ENCODE measurements at regions not wholly inside any gene's neighbourhood (a gene's known extent, or its start where the extent isn't known, plus 50 kb on each side); places are given as distances from the start of the nearest gene placed in this dataset.
A peak's percentile ranks its signal among the peaks of the same experiment; 100 is the strongest.

- no peaks in the 10 kb centered on the region for H3K9me3 ChIP-seq (ENCODE audit: control insufficient read depth, insufficient read depth, low read depth, low read length)
- no peaks in the 10 kb centered on the region for H3K27me3 ChIP-seq (ENCODE audit: control insufficient read depth, insufficient read depth, low read length)
- H3K4me1 ChIP-seq (ENCODE audit: control insufficient read depth, extremely low read depth, insufficient read depth, low read length) = no peaks in the 10 kb centered on the region
- H3K9ac ChIP-seq (ENCODE audit: insufficient read depth, low read length) = no peak overlapping the region
- H2AFZ ChIP-seq (ENCODE audit: low read length) = no peak overlapping the region
- no peaks in the 10 kb centered on the region for H4K20me1 ChIP-seq (ENCODE audit: control insufficient read depth, extremely low read depth, insufficient read depth, low read length)
- no peaks in the 10 kb centered on the region for H3K79me2 ChIP-seq (ENCODE audit: control insufficient read depth, insufficient read depth, low read length)
- no peak overlapping the region for H3K4me2 ChIP-seq (ENCODE audit: extremely low read depth, insufficient read depth, low read length)
- no peak overlapping the region for H3K4me3 ChIP-seq (replicated peaks in 1 of 4; ENCODE audit: control extremely low read depth in 1 of 4, insufficient read depth in 1 of 4, low read depth in 3 of 4, low read length in 4 of 4)
- TF ChIP-seq, protein P1, sequence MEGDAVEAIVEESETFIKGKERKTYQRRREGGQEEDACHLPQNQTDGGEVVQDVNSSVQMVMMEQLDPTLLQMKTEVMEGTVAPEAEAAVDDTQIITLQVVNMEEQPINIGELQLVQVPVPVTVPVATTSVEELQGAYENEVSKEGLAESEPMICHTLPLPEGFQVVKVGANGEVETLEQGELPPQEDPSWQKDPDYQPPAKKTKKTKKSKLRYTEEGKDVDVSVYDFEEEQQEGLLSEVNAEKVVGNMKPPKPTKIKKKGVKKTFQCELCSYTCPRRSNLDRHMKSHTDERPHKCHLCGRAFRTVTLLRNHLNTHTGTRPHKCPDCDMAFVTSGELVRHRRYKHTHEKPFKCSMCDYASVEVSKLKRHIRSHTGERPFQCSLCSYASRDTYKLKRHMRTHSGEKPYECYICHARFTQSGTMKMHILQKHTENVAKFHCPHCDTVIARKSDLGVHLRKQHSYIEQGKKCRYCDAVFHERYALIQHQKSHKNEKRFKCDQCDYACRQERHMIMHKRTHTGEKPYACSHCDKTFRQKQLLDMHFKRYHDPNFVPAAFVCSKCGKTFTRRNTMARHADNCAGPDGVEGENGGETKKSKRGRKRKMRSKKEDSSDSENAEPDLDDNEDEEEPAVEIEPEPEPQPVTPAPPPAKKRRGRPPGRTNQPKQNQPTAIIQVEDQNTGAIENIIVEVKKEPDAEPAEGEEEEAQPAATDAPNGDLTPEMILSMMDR (conservative IDR thresholded peaks at IDR 0.05 in 1 of 2, IDR thresholded peaks at IDR 0.05 in 1 of 2; ENCODE audit: low read depth in 1 of 2, low read length in 2 of 2) = no peak
- no peak for TF ChIP-seq EZH2 (IDR thresholded peaks at IDR 0.05; ENCODE audit: low read length, missing control alignments)
- no peaks in the 10 kb centered on the region for H3K36me3 ChIP-seq (ENCODE audit: control insufficient read depth, insufficient read depth, low read length)
- DNase-seq (ENCODE audit: low read depth in 2 of 2) = no peak
- no peak overlapping the region for H3K27ac ChIP-seq (ENCODE audit: insufficient read depth, low read length)
These were observed 291.0 kb upstream of the EPHA3 start for GRCh38 chr3:88816445-88816844.

DNA sequence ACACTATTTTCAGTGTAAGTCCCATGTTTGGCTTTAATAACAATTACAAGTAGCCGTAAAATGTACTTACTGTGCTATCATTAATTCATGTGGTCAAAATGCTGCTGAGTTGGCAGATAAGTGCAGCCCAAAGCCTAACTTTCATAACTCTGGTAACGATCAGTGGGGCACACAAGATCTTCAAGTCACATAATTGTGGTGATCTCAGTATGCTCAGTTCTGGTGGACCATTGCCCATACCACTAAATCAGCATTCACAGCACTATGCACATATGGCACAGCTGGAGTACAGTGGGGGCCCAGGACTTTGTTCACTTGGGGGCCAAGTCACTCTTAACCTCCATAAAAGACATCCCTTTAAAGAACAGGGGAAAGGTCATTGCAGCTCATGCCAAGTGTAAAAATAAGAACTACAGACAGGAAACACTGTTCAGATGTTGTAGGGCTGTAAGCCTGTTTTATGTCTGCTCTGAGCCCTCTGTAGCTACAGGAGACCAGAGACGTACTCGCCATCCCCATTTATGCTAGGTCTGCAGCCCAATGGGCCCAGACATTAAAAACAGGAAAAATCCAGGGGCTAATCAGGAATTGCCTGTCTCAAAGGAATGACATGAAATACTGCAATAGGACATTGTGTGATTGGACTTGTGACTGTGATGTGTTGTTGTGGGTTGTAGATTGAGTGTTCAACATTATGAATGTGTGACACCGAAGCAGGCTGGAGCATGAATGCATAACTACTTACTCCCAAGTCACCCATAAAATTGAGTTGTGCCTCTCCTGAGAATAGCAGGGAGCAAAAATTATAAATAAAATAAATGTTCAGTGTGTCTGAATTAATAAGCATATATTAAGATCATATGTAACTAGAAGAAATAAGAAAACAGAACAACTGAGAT lies 282.5 kb upstream of the EPHA3 start:
- Histone ChIP-seq H3K79me2 (ENCODE audit: control insufficient read depth, insufficient read depth, low read length) (no peaks in the 10 kb centered on the region), H3K9me3 (ENCODE audit: control insufficient read depth, insufficient read depth, low read depth, low read length) (no peaks in the 10 kb centered on the region), H3K4me2 (ENCODE audit: extremely low read depth, insufficient read depth, low read length) (no peak overlapping the region), H3K36me3 (ENCODE audit: control insufficient read depth, insufficient read depth, low read length) (no peaks in the 10 kb centered on the region), H3K27me3 (ENCODE audit: control insufficient read depth, insufficient read depth, low read length) (no peaks in the 10 kb centered on the region), H3K27ac (ENCODE audit: insufficient read depth, low read length) (no peak overlapping the region), H3K4me1 (ENCODE audit: control insufficient read depth, extremely low read depth, insufficient read depth, low read length) (no peaks in the 10 kb centered on the region), H3K9ac (ENCODE audit: insufficient read depth, low read length) (no peak overlapping the region), H3K4me3 (replicated peaks in 1 of 4; ENCODE audit: control extremely low read depth in 1 of 4, insufficient read depth in 1 of 4, low read depth in 3 of 4, low read length in 4 of 4) (no peak overlapping the region), H4K20me1 (ENCODE audit: control insufficient read depth, extremely low read depth, insufficient read depth, low read length) (no peaks in the 10 kb centered on the region), H2AFZ (ENCODE audit: low read length) (no peak overlapping the region)
- no peak for TF ChIP-seq EZH2 (IDR thresholded peaks at IDR 0.05; ENCODE audit: low read length, missing control alignments)
- TF ChIP-seq, protein P1 (conservative IDR thresholded peaks at IDR 0.05 in 1 of 2, IDR thresholded peaks at IDR 0.05 in 1 of 2; ENCODE audit: low read depth in 1 of 2, low read length in 2 of 2) = no peak
- peak; percentile 16 to 18 for DNase-seq (ENCODE audit: low read depth in 2 of 2)

- H2AFZ ChIP-seq (ENCODE audit: low read length) = no peak overlapping the region
- no peak overlapping the region for H3K4me3 ChIP-seq (replicated peaks in 1 of 4; ENCODE audit: control extremely low read depth in 1 of 4, insufficient read depth in 1 of 4, low read depth in 3 of 4, low read length in 4 of 4)
- TF ChIP-seq, protein P1 (conservative IDR thresholded peaks at IDR 0.05 in 1 of 2, IDR thresholded peaks at IDR 0.05 in 1 of 2; ENCODE audit: low read depth in 1 of 2, low read length in 2 of 2) = no peak
- TF ChIP-seq EZH2 (IDR thresholded peaks at IDR 0.05; ENCODE audit: low read length, missing control alignments) = no peak
- no peaks in the 10 kb centered on the region for H4K20me1 ChIP-seq (ENCODE audit: control insufficient read depth, extremely low read depth, insufficient read depth, low read length)
- H3K9ac ChIP-seq (ENCODE audit: insufficient read depth, low read length) = no peak overlapping the region
- no peak overlapping the region for H3K4me2 ChIP-seq (ENCODE audit: extremely low read depth, insufficient read depth, low read length)
- no peaks in the 10 kb centered on the region for H3K79me2 ChIP-seq (ENCODE audit: control insufficient read depth, insufficient read depth, low read length)
- DNase-seq (ENCODE audit: low read depth in 2 of 2) = peak in 1 of 2 donors; percentile 41
- no peak overlapping the region for H3K27ac ChIP-seq (ENCODE audit: insufficient read depth, low read length)
- H3K9me3 ChIP-seq (ENCODE audit: control insufficient read depth, insufficient read depth, low read depth, low read length) = no peaks in the 10 kb centered on the region
- no peaks in the 10 kb centered on the region for H3K36me3 ChIP-seq (ENCODE audit: control insufficient read depth, insufficient read depth, low read length)
- H3K4me1 ChIP-seq (ENCODE audit: control insufficient read depth, extremely low read depth, insufficient read depth, low read length) = no peaks in the 10 kb centered on the region
- no peaks in the 10 kb centered on the region for H3K27me3 ChIP-seq (ENCODE audit: control insufficient read depth, insufficient read depth, low read length)
These were observed 279.0 kb upstream of the EPHA3 start for GRCh38 chr3:88828466-88828865.
